ENCODE measurements at regions not wholly inside any gene's neighbourhood (a gene's known extent, or its start where the extent isn't known, plus 50 kb on each side); places are given as distances from the start of the nearest gene placed in this dataset.

GRCh38 chr7:41874201-41874785, 171.4 kb upstream of the INHBA start:
- Histone ChIP-seq H3K4me1 (ENCODE audit: control insufficient read depth in 4 of 4, insufficient read depth in 4 of 4, low read length in 3 of 4) (no peaks in the 10 kb centered on the region), H3K9ac (ENCODE audit: low read depth in 1 of 2, low read length in 2 of 2) (no peak overlapping the region), H3K27ac (ENCODE audit: low read depth in 1 of 2, low read length in 2 of 2) (no peak overlapping the region), H3K36me3 (ENCODE audit: control insufficient read depth in 4 of 4, insufficient read depth in 3 of 4, low read depth in 1 of 4, low read length in 3 of 4) (no peaks in the 10 kb centered on the region), H3K27me3 (ENCODE audit: control insufficient read depth in 4 of 4, insufficient read depth in 4 of 4, low read length in 3 of 4) (peaks cover 0 to 3% (median 0%) of the 10 kb centered on the region in 4 donors), H3K9me3 (ENCODE audit: control insufficient read depth in 4 of 4, low read length in 3 of 4) (no peaks in the 10 kb centered on the region), H3K4me3 (ENCODE audit: low read depth in 1 of 3, low read length in 3 of 3) (no peak overlapping the region)
- TF ChIP-seq, protein P1, sequence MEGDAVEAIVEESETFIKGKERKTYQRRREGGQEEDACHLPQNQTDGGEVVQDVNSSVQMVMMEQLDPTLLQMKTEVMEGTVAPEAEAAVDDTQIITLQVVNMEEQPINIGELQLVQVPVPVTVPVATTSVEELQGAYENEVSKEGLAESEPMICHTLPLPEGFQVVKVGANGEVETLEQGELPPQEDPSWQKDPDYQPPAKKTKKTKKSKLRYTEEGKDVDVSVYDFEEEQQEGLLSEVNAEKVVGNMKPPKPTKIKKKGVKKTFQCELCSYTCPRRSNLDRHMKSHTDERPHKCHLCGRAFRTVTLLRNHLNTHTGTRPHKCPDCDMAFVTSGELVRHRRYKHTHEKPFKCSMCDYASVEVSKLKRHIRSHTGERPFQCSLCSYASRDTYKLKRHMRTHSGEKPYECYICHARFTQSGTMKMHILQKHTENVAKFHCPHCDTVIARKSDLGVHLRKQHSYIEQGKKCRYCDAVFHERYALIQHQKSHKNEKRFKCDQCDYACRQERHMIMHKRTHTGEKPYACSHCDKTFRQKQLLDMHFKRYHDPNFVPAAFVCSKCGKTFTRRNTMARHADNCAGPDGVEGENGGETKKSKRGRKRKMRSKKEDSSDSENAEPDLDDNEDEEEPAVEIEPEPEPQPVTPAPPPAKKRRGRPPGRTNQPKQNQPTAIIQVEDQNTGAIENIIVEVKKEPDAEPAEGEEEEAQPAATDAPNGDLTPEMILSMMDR (IDR thresholded peaks at IDR 0.05; ENCODE audit: low read depth, low read length, missing input control): no peak
- TF ChIP-seq NR2F2 (IDR thresholded peaks at IDR 0.05): no peak
- no peak for TF ChIP-seq TAF1 (conservative IDR thresholded peaks at IDR 0.05)
- TF ChIP-seq SP1 (IDR thresholded peaks at IDR 0.05): no peak
- no peak for TF ChIP-seq ATF3 (IDR thresholded peaks at IDR 0.05)
- no peak for DNase-seq (ENCODE audit: low spot score)
- 30% methylated on average over 3 of the region's 3 CpGs for WGBS

GRCh38 chr7:41873741-41874140, 170.9 kb upstream of the INHBA start:
- TF ChIP-seq ATF3 (IDR thresholded peaks at IDR 0.05): no peak
- no peak for TF ChIP-seq HNF4A (conservative IDR thresholded peaks at IDR 0.05)
- no peak for TF ChIP-seq HNF4G (IDR thresholded peaks at IDR 0.05)
- TF ChIP-seq EGR1 (IDR thresholded peaks at IDR 0.05; ENCODE audit: low read depth in 2 of 2): no peak
- Histone ChIP-seq H3K27ac (ENCODE audit: low read depth in 1 of 2, low read length in 2 of 2) (no peak overlapping the region), H3K9ac (ENCODE audit: low read depth in 1 of 2, low read length in 2 of 2) (no peak overlapping the region), H3K27me3 (ENCODE audit: control insufficient read depth in 4 of 4, insufficient read depth in 4 of 4, low read length in 3 of 4) (no peaks in the 10 kb centered on the region), H3K4me1 (ENCODE audit: control insufficient read depth in 4 of 4, insufficient read depth in 4 of 4, low read length in 3 of 4) (no peaks in the 10 kb centered on the region), H3K4me3 (ENCODE audit: low read depth in 1 of 3, low read length in 3 of 3) (no peak overlapping the region), H3K36me3 (ENCODE audit: control insufficient read depth in 4 of 4, insufficient read depth in 3 of 4, low read depth in 1 of 4, low read length in 3 of 4) (no peaks in the 10 kb centered on the region), H3K9me3 (ENCODE audit: control insufficient read depth in 4 of 4, low read length in 3 of 4) (no peaks in the 10 kb centered on the region)
- DNase-seq (ENCODE audit: low spot score): no peak
- WGBS: 55% methylated on average over 2 of the region's 2 CpGs

GRCh38 chr7:41872966-41873365, 170.1 kb upstream of the INHBA start:
- Histone ChIP-seq H3K4me3 (ENCODE audit: low read depth in 1 of 3, low read length in 3 of 3) (no peak overlapping the region), H3K27me3 (ENCODE audit: control insufficient read depth in 4 of 4, insufficient read depth in 4 of 4, low read length in 3 of 4) (no peaks in the 10 kb centered on the region), H3K9me3 (ENCODE audit: control insufficient read depth in 4 of 4, low read length in 3 of 4) (no peaks in the 10 kb centered on the region), H3K27ac (ENCODE audit: low read depth in 1 of 2, low read length in 2 of 2) (no peak overlapping the region), H3K36me3 (ENCODE audit: control insufficient read depth in 4 of 4, insufficient read depth in 3 of 4, low read depth in 1 of 4, low read length in 3 of 4) (no peaks in the 10 kb centered on the region), H3K4me1 (ENCODE audit: control insufficient read depth in 4 of 4, insufficient read depth in 4 of 4, low read length in 3 of 4) (no peaks in the 10 kb centered on the region), H3K9ac (ENCODE audit: low read depth in 1 of 2, low read length in 2 of 2) (no peak overlapping the region)
- 82% methylated on average over 1 of the region's 1 CpG for WGBS
- no peak for DNase-seq (ENCODE audit: low spot score)
- TF ChIP-seq, protein P2, sequence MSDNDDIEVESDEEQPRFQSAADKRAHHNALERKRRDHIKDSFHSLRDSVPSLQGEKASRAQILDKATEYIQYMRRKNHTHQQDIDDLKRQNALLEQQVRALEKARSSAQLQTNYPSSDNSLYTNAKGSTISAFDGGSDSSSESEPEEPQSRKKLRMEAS (IDR thresholded peaks at IDR 0.05): no peak
- TF ChIP-seq, protein P1 (IDR thresholded peaks at IDR 0.05; ENCODE audit: low read depth, low read length, missing input control): no peak
- no peak for TF ChIP-seq EGR1 (IDR thresholded peaks at IDR 0.05; ENCODE audit: low read depth in 2 of 2)
- no peak for TF ChIP-seq JUND (IDR thresholded peaks at IDR 0.05)
- TF ChIP-seq SP1 (IDR thresholded peaks at IDR 0.05): no peak
- no peak for TF ChIP-seq FOXA1 (IDR thresholded peaks at IDR 0.05)
- TF ChIP-seq RXRA (IDR thresholded peaks at IDR 0.05): no peak
- TF ChIP-seq REST (IDR thresholded peaks at IDR 0.05): no peak
- TF ChIP-seq, protein P3, sequence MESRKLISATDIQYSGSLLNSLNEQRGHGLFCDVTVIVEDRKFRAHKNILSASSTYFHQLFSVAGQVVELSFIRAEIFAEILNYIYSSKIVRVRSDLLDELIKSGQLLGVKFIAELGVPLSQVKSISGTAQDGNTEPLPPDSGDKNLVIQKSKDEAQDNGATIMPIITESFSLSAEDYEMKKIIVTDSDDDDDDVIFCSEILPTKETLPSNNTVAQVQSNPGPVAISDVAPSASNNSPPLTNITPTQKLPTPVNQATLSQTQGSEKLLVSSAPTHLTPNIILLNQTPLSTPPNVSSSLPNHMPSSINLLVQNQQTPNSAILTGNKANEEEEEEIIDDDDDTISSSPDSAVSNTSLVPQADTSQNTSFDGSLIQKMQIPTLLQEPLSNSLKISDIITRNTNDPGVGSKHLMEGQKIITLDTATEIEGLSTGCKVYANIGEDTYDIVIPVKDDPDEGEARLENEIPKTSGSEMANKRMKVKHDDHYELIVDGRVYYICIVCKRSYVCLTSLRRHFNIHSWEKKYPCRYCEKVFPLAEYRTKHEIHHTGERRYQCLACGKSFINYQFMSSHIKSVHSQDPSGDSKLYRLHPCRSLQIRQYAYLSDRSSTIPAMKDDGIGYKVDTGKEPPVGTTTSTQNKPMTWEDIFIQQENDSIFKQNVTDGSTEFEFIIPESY (IDR thresholded peaks at IDR 0.05): no peak
- no peak for TF ChIP-seq TAF1 (conservative IDR thresholded peaks at IDR 0.05)
- TF ChIP-seq HNF4A (conservative IDR thresholded peaks at IDR 0.05): no peak
- TF ChIP-seq GABPA (IDR thresholded peaks at IDR 0.05 in 1 of 2, conservative IDR thresholded peaks at IDR 0.05 in 1 of 2): no peak
- TF ChIP-seq YY1 (IDR thresholded peaks at IDR 0.05): no peak
- TF ChIP-seq ATF3 (IDR thresholded peaks at IDR 0.05): no peak
